Stimulated activated CD4-positive, alpha-beta T cell treated with anti-CD3 and anti-CD28 coated beads, TNF-alpha, amount 100 ng/mL, for 48 hours (primary cell): ENCODE measurements at regions not wholly inside any gene's neighbourhood (a gene's known extent, or its start where the extent isn't known, plus 50 kb on each side); places are given as distances from the start of the nearest gene placed in this dataset.

Experiments used
- DNase-seq, 3 donors: peaks; one replicate each; pipeline ENCODE4 v3.0.0-alpha.2; 2020; ENCODE audit warnings: low read depth in 3 of 3

GRCh38 chr11:91955206-91955605, 269.4 kb upstream of the FAT3 start:
- no peak for DNase-seq

GRCh38 chr11:91952056-91952455, 272.6 kb upstream of the FAT3 start:
- no peak for DNase-seq

DNA sequence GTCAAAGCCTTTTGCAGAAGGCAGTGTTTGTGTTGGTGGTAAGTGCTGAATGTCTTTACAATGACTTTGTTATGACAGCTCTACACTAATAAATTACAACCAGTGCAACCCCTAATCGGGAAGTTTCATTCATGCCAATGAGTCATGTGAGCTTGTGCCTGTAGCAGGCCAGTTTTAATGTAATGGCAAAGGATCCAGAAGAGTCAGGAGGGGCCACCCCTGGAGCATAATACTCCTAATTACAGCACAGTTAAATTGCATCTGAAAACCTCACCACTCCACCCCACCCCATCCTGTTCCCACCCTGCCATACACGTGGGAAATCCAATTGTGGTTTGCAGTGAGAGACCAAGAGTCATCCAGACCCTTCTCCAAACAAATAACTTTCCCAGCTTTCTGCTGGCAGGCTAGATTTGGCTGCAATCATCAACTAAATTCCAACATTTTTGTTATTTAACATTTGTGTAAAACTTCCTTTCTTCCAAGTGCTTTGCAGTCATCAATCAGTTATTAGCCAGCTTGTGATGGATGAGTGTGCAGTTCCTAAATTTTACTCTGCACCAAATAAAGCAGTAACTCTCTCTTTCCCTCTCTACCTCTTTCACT, 277.3 kb upstream of the FAT3 start:
- no peak for DNase-seq

- no peak for DNase-seq
These were observed 278.1 kb upstream of the FAT3 start for GRCh38 chr11:91946397-91946951.

GRCh38 chr11:91935120-91935519, 289.5 kb upstream of the FAT3 start:
- DNase-seq = no peak

DNA sequence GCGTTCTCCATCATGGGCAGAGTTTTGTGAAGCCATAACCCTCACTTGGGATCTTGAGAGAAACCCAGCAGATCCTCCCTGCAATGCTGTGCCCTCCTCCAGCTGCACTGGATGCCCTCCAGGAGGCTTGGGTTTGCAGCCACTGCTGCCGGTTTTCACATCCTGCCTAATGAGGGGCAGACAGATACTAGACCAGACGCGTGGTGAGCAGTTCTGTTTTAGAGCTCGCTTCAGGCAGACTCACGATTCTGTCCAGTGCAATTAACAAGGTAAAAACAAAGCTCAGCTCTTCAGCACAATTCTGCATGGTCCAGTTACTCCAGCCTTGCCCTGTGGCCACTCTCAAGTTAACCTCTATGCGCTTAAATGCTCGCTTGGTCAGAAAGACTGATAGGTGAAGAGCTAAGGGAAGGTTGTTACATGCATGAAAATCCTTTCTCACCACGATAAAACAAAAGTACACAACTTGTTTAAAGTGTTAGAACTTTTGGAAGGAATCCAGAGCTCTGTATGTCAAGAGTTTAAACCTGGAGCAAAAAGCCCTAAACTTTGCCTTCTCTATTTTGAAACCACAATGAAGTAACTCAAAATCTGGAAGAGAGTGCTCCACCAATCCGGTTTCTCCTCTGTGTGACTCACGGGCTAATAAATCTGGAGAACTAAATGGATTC, 292.3 kb upstream of the FAT3 start:
- DNase-seq = no peak

GRCh38 chr11:91927448-91927847, 297.2 kb upstream of the FAT3 start:
- DNase-seq = no peak

DNA sequence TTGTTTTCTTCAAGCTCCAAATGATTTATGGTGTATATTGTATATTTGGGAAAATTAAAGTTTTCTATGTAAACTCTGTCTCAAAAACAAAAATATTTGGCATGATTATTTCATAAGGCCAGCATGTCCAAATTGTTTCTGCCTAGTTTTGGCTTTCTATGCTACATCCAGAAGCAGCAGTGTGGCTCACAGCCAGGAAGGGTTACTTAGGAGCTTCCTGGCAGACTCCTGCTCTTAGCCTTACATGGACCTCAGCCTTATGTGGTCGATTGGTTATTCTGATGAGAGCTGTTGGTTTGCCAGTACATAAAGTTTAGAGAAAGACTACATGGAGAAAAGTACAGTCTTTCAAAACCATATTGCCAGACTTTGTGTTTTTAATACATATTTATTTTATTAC, 297.7 kb upstream of the FAT3 start:
- no peak for DNase-seq

- DNase-seq = no peak
These were observed 301.8 kb upstream of the FAT3 start for GRCh38 chr11:91922846-91923245.

- DNase-seq = no peak
These were observed 302.6 kb upstream of the FAT3 start for GRCh38 chr11:91921974-91922373.

DNA sequence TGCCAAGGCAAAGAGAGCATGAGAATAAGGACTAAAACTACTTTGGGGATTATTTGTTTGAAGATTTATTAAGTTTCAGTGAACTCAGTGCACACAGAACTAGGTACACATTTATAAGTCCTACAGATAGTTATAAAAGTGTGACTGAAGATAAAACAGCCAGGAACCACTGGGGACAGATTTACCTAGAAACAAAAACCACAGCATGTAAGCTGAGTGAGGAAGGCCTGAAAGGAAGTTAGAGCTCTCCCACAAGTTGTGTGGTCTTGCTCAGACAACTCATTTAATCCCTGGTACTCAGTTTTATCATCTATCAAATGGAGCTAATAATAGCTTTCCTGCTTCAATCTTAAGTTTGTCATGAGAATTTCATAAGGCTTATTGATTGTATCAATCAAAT, 311.2 kb upstream of the FAT3 start:
- no peak for DNase-seq

- no peak for DNase-seq
These were observed 312.3 kb upstream of the FAT3 start for GRCh38 chr11:91912322-91912721.

DNA sequence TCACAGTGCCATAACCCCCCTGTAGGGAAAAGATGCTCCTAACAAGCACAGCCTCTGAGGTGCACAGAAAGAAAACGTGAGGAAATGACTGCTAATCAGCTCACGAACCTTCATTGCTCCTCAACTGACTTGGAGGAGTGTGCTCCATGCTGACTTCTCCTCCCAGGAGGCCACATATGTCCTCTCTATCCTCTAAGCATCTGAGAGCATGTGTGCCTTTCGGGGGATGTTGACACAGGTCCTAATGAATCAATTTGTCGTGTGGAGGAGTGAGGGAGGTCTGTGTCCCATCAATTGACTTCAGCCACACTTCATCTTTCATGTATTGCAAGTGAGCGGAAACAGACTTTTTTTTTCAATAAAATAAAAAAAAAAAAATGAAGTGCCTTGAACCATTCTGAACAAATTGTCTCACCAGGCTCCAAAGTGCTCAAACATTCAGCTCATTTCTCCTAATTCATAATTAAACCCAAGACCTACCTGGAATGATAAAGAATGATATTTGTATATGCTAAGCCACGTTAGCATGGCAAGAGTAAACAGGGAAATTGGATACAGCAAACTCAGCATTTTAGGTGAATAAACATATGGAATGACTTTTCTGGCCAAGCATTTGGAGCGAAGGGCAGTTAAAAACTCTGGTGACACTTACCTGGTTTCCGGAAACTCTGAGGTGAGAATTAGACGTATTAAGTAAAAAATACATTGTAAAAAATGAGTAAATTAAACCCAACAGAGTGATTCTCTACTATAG, 317.6 kb upstream of the FAT3 start:
- no peak for DNase-seq

- no peak for DNase-seq
These were observed 319.5 kb upstream of the FAT3 start for GRCh38 chr11:91904792-91905785.

GRCh38 chr11:91902312-91902711, 322.3 kb upstream of the FAT3 start:
- no peak for DNase-seq

GRCh38 chr11:91880660-91881059, 344.0 kb upstream of the FAT3 start:
- DNase-seq = no peak

DNA sequence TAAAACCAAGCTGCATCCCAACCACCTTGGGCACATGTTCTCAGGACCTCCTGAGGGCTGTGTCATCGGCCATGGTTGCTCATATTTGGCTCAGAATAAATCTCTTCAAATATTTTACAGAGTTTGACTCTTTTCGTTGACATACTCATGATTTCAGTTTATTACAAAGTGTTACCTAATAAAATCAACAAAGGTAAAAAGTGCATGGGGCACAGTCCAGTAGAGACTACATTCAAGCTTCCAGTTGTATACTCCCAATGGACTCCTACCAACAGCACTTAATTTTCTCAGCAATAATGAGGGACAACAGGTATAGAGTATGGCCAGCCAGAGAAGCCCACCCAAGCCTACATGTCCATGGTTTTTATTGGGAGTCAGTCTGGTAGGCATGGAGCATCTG, 347.9 kb upstream of the FAT3 start:
- DNase-seq = no peak

DNA sequence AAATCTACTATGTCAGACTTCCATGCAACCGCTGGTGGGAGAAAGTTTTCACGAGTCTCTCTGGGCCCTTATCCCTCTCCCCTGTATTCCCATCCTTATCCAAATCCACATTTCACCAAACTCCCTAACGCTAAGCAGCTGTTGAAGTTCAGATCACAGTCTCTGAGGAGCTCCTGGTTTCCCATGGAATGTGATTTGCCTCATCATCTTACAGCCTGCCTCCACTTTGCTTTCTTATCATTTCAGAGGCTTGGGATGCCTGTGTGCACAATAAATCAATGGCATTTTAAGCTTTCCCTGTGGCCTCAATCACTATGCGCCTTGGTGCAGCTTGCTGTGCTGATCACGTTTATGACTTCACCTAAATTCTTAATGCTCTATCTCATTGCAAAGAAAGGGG, 352.4 kb upstream of the FAT3 start:
- DNase-seq = no peak

DNA sequence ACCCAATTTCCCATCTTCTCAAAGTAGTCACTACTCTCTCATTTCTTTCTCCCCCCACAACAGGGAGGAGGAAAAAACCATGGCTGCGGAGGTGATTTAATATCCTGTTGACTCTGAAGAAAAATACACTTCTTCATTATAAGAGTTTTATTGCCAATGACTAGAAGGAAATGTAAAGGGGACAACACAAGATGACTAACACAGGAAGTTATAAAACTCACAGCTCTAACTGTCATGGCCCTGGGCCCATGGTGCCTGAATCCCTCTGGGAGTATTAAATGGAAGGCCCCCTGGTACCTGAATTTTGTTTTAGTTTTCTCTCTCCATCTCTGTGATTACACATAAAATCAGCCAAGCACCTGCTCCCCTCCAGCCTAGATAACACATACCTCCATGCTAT, 352.8 kb upstream of the FAT3 start:
- DNase-seq = no peak

DNA sequence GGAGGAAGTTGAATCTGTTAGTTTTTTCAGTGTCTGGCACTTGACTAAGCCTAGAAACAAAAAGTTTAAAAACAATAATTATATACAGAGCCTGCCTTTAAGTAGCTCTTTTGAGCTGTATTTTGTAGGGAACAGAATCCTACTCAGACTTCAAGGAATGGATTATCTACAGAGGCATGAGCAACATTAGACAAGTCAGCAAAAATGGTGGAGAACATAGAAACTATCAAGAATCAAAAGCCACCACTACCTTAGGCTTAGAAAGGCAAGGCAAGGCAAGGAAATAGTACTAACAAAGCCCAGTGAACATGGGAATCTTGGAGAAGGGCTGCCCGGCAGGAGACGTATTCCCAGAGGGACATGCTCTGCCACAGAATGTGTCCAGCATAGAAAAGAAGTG, 353.6 kb upstream of the FAT3 start:
- DNase-seq = no peak

- DNase-seq = no peak
These were observed 354.9 kb upstream of the FAT3 start for GRCh38 chr11:91869686-91870085.

DNA sequence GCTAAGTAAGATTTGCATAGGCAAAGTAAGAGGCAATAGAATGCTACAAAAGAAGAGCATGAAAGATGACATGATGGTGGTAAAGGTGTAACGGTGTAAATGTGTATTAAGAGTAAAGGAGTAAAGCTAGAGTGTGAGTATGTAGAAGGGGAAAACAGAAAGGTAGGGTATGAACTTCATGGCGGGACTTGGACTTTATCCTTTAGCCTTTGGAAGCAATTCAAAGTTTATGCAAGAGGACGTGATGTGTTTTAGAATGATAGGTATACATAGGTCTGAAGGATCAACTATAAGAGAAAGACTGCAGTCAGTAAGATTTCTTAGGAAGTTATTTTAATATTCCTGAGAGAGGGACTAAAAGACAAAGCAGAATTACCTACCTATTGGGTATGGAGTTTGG, 358.0 kb upstream of the FAT3 start:
- DNase-seq = no peak
